HepG2 (cell line): ENCODE measurements at regions not wholly inside any gene's neighbourhood (a gene's known extent, or its start where the extent isn't known, plus 50 kb on each side); places are given as distances from the start of the nearest gene placed in this dataset.

ENCODE experiments used
- ATAC-seq: fragments of 200-7000 bp; cut with Tn5 transposase; 3 replicates; pipeline ENCODE4 v1.9.1; 2020; ENCODE audit warnings: mild to moderate bottlenecking, moderate library complexity
- BruUV-seq: library from RNA; stranded (reverse); fragments of 400-500 nt; replicated peaks from 2 replicates; lab custom pipeline; 2021; lab: Mats Ljungman, UMichigan
- CTCF ChIA-PET: fragments of 300-600 bp; formaldehyde crosslinking; extraction: SDS; loops from one replicate; lab custom pipeline; 2021; ENCODE audit warnings: low total read pairs, inconsistent platforms, low intra/inter-chr PET ratio; lab: Yijun Ruan, JAX
- POLR2A ChIA-PET: fragments of 350-600 bp; sonication (Branson Sonifier 250); formaldehyde crosslinking; loops from one replicate; lab custom pipeline; 2020; ENCODE audit warnings: antibody characterized with exemption, inconsistent platforms; lab: Yijun Ruan, JAX
- DNase-seq: peaks from one replicate; pipeline ENCODE4 v3.0.0-alpha.2; 2015; ENCODE audit warnings: low spot score
- FAIRE-seq: peaks from 3 replicates; lab custom pipeline; 2011; peaks lifted over from hg19 to GRCh38; lab: Jason Lieb, UNC
- H2AFZ ChIP-seq: one replicate; pipeline ENCODE4 v1.6.1; 2011; ENCODE audit warnings: low read length, inconsistent platforms
- H3K27ac ChIP-seq: fragments of 300-600 bp; 3 replicates; pipeline ENCODE4 v1.8.0; 2011; ENCODE audit warnings: mixed run types, mild to moderate bottlenecking, mixed read lengths, low read length, inconsistent platforms; ENCODE audit not compliant: insufficient read depth; ENCODE audit errors: extremely low read length
- H3K27me3 ChIP-seq, 2 experiments: fragments of 200-600 bp in 1 of 2; 2 replicates in 1 of 2; 3 replicates in 1 of 2; pipeline versions ENCODE4 v1.6.0 to v1.8.0; 2011; ENCODE audit warnings: low read length in 2 of 2, mild to moderate bottlenecking in 2 of 2, moderate library complexity in 2 of 2, inconsistent platforms in 1 of 2; ENCODE audit not compliant: insufficient read depth in 2 of 2, control insufficient read depth in 1 of 2
- H3K36me3 ChIP-seq, 2 experiments: fragments of 200-600 bp in 1 of 2; replicated peaks in 1 of 2; 2 replicates in 1 of 2; 3 replicates in 1 of 2; pipeline versions ENCODE4 v1.5.1 to v1.8.0; 2011; ENCODE audit warnings: low read length in 2 of 2, inconsistent platforms in 1 of 2; ENCODE audit not compliant: insufficient read depth in 2 of 2, control insufficient read depth in 1 of 2
- H3K4me1 ChIP-seq: 2 replicates; pipeline ENCODE4 v1.5.1; 2012; ENCODE audit warnings: low read length, inconsistent platforms; ENCODE audit not compliant: insufficient read depth
- H3K4me2 ChIP-seq: 2 replicates; pipeline ENCODE4 v1.6.0; 2011; ENCODE audit warnings: low read depth, low read length, inconsistent platforms
- H3K4me3 ChIP-seq, 3 experiments: fragments of 200-600 bp in 1 of 3; sonication (generic), shearing (Covaris generic) in 1 of 3; replicated peaks in 1 of 3; 2 replicates each; pipeline ENCODE4 v1.5.1; 2011 to 2016; ENCODE audit warnings: low read length in 3 of 3, inconsistent platforms in 2 of 3, low read depth in 2 of 3, mild to moderate bottlenecking in 2 of 3, control low read depth in 1 of 3, mixed read lengths in 1 of 3; ENCODE audit not compliant: insufficient read depth in 1 of 3
- H3K79me2 ChIP-seq: one replicate; pipeline ENCODE4 v1.6.1; 2011; ENCODE audit warnings: low read length, inconsistent platforms; ENCODE audit not compliant: insufficient read depth
- H3K9ac ChIP-seq: 2 replicates; pipeline ENCODE4 v1.6.0; 2011; ENCODE audit warnings: mild to moderate bottlenecking, low read depth, low read length, inconsistent platforms; ENCODE audit not compliant: insufficient read depth
- H3K9me3 ChIP-seq: 2 replicates; pipeline ENCODE4 v1.5.1; 2012; ENCODE audit warnings: mild to moderate bottlenecking, low read length
- H4K20me1 ChIP-seq: 2 replicates; pipeline ENCODE4 v1.6.0; 2011; ENCODE audit warnings: inconsistent platforms, mild to moderate bottlenecking, low read length, moderate library complexity; ENCODE audit not compliant: insufficient read depth
- CREB1 ChIP-seq, 2 experiments: fragments of 450-650 bp in 1 of 2; IDR thresholded peaks; 2 replicates each; pipeline ENCODE4 v1.6.1; 2016 to 2017; ENCODE audit warnings: control low read depth in 1 of 2, mild to moderate bottlenecking in 1 of 2, missing compliant biosample characterization in 1 of 2, missing genetic modification characterization in 1 of 2
- GABPB1 ChIP-seq: IDR thresholded peaks from 2 replicates; pipeline ENCODE4 v1.6.1; 2016; ENCODE audit warnings: mild to moderate bottlenecking, missing genetic modification reagents, moderate library complexity, missing compliant biosample characterization
- GTF2F1 ChIP-seq: fragments of 150-350 bp; IDR thresholded peaks from 2 replicates; pipeline ENCODE4 v1.6.1; 2014; ENCODE audit warnings: low read length
- HHEX ChIP-seq: IDR thresholded peaks from 2 replicates; pipeline ENCODE4 v1.6.1; 2016; ENCODE audit warnings: control low read depth
- JARID2 ChIP-seq: sonication (generic); formaldehyde crosslinking; IDR thresholded peaks from 2 replicates; pipeline ENCODE4 v1.8.1; 2023; ENCODE audit warnings: missing genetic modification reagents, inconsistent platforms; ENCODE audit not compliant: insufficient replicate concordance
- KDM1A ChIP-seq: IDR thresholded peaks from 2 replicates; pipeline ENCODE4 v1.6.1; 2016; ENCODE audit warnings: missing compliant biosample characterization
- MED8 ChIP-seq: sonication (generic); formaldehyde crosslinking; IDR thresholded peaks from 2 replicates; pipeline ENCODE4 v1.8.1; 2023; ENCODE audit warnings: mild to moderate bottlenecking, missing genetic modification reagents; ENCODE audit not compliant: insufficient replicate concordance
- MYC ChIP-seq: sonication (generic); formaldehyde crosslinking; IDR thresholded peaks from 2 replicates; pipeline ENCODE4 v1.9.0; 2021; ENCODE audit warnings: missing genetic modification reagents, borderline replicate concordance
- RBAK ChIP-seq: sonication (generic); formaldehyde crosslinking; IDR thresholded peaks from 2 replicates; pipeline ENCODE4 v1.5.1; 2020; ENCODE audit warnings: mild to moderate bottlenecking, missing genetic modification reagents
- RFX5 ChIP-seq: IDR thresholded peaks from 2 replicates; pipeline ENCODE4 v1.6.1; 2011; ENCODE audit warnings: low read depth, low read length, improper control_type of control experiment
- THYN1 ChIP-seq: sonication (generic); formaldehyde crosslinking; IDR thresholded peaks from 2 replicates; pipeline ENCODE4 v1.8.1; 2023; ENCODE audit warnings: low read depth, mild to moderate bottlenecking, moderate library complexity, missing genetic modification reagents, borderline replicate concordance
- ZBTB46 ChIP-seq: sonication (generic); formaldehyde crosslinking; IDR thresholded peaks from 2 replicates; pipeline ENCODE4 v1.4.0; 2020; ENCODE audit warnings: mild to moderate bottlenecking, missing genetic modification reagents, borderline replicate concordance
- ZMYM3 ChIP-seq: sonication (generic); formaldehyde crosslinking; IDR thresholded peaks from 2 replicates; pipeline ENCODE4 v1.5.1; 2020; ENCODE audit warnings: mild to moderate bottlenecking, missing genetic modification reagents
- ZNF496 ChIP-seq: sonication (generic); formaldehyde crosslinking; IDR thresholded peaks from 2 replicates; pipeline ENCODE4 v1.8.1; 2023; ENCODE audit warnings: mild to moderate bottlenecking, moderate library complexity, missing genetic modification reagents; ENCODE audit not compliant: insufficient replicate concordance
- ZNF678 ChIP-seq: sonication (generic); formaldehyde crosslinking; IDR thresholded peaks from 2 replicates; pipeline ENCODE4 v1.4.0; 2020; ENCODE audit warnings: mild to moderate bottlenecking, missing genetic modification reagents
- ZNF704 ChIP-seq: sonication (generic); formaldehyde crosslinking; IDR thresholded peaks from 2 replicates; pipeline ENCODE4 v1.8.1; 2023; ENCODE audit warnings: mild to moderate bottlenecking, inconsistent platforms, moderate library complexity, missing genetic modification reagents, borderline replicate concordance
- ZNF761 ChIP-seq: sonication (generic); formaldehyde crosslinking; conservative IDR thresholded peaks from 2 replicates; pipeline ENCODE4 v1.4.0; 2020; ENCODE audit warnings: mild to moderate bottlenecking, missing genetic modification reagents
- WGBS: methylation state at CpG from one replicate; pipeline ENCODE4 v1.1.6; 2017; ENCODE audit warnings: low lambda C conversion rate; 5-methylcytosine and 5-hydroxymethylcytosine counted together
- in situ Hi-C: cut with HindIII; loops from 2 replicates; pipeline ENCODE4 v1.10.0; 2017; ENCODE audit warnings: low pct_unique_long_range_greater_than_20kb; ENCODE audit not compliant: extremely low pct_ligation_motif_present
- intact Hi-C: fragments of 100-400 bp; cut with micrococcal nuclease; formaldehyde crosslinking; loops from one replicate; pipeline ENCODE4 v1.10.0; 2022; ENCODE audit not compliant: unreplicated experiment
- TF ChIP-seq, protein P1 (sequence below): sonication (generic); formaldehyde crosslinking; IDR thresholded peaks from 2 replicates; pipeline ENCODE4 v1.4.0; 2020; ENCODE audit warnings: mild to moderate bottlenecking, missing genetic modification reagents
- TF ChIP-seq, protein P2 (sequence below): sonication (generic); formaldehyde crosslinking; IDR thresholded peaks from 2 replicates; pipeline ENCODE4 v1.5.0; 2020; ENCODE audit warnings: mild to moderate bottlenecking, missing genetic modification reagents

DNA sequence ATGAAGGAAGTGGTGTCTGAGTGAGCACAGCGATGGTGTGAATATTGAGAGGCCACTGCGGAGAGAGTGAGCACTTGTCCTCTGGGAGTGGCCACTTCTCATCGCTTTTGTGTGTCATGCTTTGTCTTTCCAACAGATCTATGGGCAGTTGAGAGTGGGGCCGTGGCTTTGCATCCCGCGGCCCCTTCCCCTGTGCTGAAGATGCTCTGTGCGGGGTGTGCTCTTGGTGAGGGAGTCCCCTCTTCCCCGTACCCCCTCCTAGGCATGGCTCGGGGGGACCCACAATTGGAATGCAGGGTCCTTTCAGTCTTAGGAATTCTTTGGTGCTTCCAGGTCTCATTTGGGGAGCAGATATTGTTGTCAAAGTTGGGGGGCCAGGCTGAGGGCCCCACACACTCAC lies 197.3 kb upstream of the WSCD1 start:
- in situ Hi-C loops = no loop called here
- CTCF ChIA-PET = no interaction called here

More for the DNA sequence above, 197.3 kb upstream of the WSCD1 start:
- TF ChIP-seq ZBTB46 (CRISPR knock-in tag) (no peak), GABPB1 (CRISPR knock-in tag) (no peak), RFX5 (no peak), MYC (CRISPR knock-in tag) (no peak), CREB1 (IDR thresholded peaks at IDR 0.05) (no peak), CREB1 (CRISPR knock-in tag; IDR thresholded peaks at IDR 0.05) (no peak), ZNF704 (CRISPR knock-in tag) (no peak), ZNF678 (CRISPR knock-in tag) (no peak), KDM1A (CRISPR knock-in tag) (no peak), HHEX (CRISPR knock-in tag) (no peak), MED8 (no peak), JARID2 (no peak), THYN1 (CRISPR knock-in tag) (no peak), ZNF761 (CRISPR knock-in tag) (no peak), ZNF496 (CRISPR knock-in tag) (no peak), RBAK (no peak), GTF2F1 (no peak), ZMYM3 (CRISPR knock-in tag) (no peak)
- TF ChIP-seq, protein P1, sequence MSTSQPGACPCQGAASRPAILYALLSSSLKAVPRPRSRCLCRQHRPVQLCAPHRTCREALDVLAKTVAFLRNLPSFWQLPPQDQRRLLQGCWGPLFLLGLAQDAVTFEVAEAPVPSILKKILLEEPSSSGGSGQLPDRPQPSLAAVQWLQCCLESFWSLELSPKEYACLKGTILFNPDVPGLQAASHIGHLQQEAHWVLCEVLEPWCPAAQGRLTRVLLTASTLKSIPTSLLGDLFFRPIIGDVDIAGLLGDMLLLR = no peak
- TF ChIP-seq, protein P2, sequence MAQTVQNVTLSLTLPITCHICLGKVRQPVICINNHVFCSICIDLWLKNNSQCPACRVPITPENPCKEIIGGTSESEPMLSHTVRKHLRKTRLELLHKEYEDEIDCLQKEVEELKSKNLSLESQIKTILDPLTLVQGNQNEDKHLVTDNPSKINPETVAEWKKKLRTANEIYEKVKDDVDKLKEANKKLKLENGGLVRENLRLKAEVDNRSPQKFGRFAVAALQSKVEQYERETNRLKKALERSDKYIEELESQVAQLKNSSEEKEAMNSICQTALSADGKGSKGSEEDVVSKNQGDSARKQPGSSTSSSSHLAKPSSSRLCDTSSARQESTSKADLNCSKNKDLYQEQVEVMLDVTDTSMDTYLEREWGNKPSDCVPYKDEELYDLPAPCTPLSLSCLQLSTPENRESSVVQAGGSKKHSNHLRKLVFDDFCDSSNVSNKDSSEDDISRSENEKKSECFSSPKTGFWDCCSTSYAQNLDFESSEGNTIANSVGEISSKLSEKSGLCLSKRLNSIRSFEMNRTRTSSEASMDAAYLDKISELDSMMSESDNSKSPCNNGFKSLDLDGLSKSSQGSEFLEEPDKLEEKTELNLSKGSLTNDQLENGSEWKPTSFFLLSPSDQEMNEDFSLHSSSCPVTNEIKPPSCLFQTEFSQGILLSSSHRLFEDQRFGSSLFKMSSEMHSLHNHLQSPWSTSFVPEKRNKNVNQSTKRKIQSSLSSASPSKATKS (CRISPR knock-in tag) = no peak
- Histone ChIP-seq H3K4me1 (no peaks in the 10 kb centered on the region), H2AFZ (no peak overlapping the region), H3K79me2 (no peaks in the 10 kb centered on the region), H3K9ac (no peak overlapping the region), H3K4me2 (no peak overlapping the region), H3K27ac (no peak overlapping the region), H3K27me3 (no peaks in the 10 kb centered on the region), H3K9me3 (no peaks in the 10 kb centered on the region), H4K20me1 (no peaks in the 10 kb centered on the region), H3K4me3 (no peak overlapping the region), H3K36me3 (no peaks in the 10 kb centered on the region)
- WGBS = 18% methylated on average over 9 of the region's 9 CpGs
- DNase-seq (no peak), ATAC-seq (no peak), FAIRE-seq (no peak)
- POLR2A ChIA-PET = no interaction called here
- no TSS peak for BruUV-seq
- intact Hi-C loops = no loop called here
